DMS 273 treated with DMSO at 0.1 percent for 48 hours (cell line): ENCODE measurements at regions not wholly inside any gene's neighbourhood (a gene's known extent, or its start where the extent isn't known, plus 50 kb on each side); places are given as distances from the start of the nearest gene placed in this dataset.

ENCODE experiments used
- DNase-seq: peaks from one replicate; lab custom pipeline; 2025; lab: John Stamatoyannopoulos, UW

DNA sequence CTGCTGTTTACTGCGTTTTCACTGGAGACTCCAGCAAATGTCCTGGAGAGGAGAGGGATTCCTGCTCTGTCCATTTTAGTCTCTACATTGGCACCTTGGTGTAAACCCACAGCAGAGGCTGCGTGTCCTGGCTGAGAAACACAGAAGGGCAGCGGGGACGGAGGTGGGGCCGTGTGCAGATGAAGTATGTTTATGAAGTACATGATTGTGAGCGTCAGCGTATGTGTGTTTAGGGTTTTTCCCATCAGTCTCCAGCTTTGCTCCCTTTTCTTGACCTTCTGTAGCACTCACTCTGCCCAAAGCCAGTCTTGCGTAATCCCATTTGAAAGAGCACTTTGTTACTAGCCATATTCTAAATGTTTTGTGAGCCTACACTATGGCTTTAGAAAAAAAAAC lies 750.7 kb upstream of the SORCS1 start:
- DNase-seq = no peak

GRCh38 chr10:107914450-107915214 lies 750.1 kb upstream of the SORCS1 start:
- DNase-seq = no peak

DNA sequence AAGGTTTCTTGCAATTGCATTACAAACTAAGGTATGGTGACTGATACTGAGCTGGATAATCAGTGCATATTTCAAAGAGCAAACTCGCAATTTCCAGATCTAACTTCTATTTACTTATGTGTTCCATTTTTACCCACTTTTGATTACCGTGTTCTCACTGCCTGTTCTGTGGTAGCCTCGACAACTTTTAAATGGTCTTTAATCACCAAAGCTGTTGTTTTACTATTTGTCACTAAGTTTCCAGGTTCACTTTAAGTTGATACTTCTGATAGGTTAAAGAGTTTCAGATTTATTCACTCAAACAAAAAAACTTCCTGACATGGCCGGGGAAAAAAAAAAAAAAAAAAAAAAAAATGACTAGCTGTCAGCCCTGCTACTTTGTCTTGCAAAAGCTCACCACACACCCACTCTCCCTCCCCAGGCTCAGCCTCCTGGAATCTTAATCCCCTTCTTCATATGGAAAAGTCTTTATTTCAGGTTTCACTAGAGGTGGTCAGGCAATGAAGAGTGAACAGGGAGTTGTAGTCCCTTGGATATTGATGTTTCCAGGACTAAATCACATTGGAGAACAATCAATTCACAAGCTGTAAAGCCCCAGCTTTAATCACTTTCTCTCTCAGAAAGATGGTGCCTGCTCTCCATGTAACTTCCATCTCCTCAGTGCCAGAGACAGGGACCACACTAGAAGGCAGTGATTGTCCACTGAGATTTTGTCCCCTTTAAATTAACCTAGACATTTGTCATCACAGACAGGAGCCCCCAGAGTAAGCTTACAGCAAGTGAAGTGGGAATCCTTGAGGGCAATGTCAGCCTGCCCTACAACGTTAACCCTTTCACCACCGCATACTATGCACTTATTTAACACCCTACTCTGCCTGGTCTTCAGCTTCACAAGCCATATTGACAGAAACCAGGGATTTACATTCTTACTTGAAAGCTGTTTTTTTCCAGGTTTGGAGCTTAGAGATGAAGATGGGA lies 749.1 kb upstream of the SORCS1 start:
- DNase-seq = no peak

DNA sequence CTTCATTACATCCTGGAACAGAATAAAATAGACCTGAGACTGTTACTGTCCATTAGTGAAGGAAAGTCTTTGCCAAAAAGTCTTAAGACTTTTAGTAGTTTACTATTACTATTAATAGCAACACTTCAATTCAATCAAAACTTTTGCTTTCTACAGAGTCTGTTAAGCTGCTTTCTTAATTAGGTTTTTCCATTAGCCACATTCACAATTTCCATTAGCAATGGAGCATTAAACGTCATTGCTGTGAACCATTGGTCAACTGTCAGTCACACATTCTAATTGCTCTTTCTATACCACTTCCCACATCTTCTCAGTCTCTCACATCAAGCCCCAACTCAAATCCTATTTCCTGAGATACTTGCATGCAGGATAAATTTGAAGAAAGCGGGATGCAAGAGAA lies 736.6 kb upstream of the SORCS1 start:
- no peak for DNase-seq

- DNase-seq = no peak
These were observed 735.6 kb upstream of the SORCS1 start for GRCh38 chr10:107900131-107900530.

GRCh38 chr10:107899502-107900062 lies 735.1 kb upstream of the SORCS1 start:
- DNase-seq = no peak

DNA sequence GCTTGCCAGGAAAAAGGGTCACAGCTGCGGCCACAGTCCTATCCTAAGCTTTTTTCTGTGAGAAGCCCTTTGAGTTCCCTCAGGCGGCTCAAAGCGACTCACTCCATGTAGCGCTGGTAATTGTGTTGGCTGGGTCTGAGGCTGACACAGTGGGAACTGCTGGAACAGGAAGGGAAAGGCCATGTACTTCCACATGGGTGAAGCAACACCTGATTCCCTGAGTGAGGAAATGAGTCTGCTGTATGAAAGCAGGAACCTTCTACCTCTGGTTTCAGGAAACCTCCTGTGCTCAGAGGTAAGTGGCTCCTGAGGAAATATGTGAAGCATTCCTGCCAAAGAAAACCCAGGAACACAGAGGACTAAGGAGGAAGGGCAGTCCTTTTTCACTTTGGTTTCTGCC lies 734.6 kb upstream of the SORCS1 start:
- DNase-seq = no peak

GRCh38 chr10:107898392-107898791 lies 733.9 kb upstream of the SORCS1 start:
- no peak for DNase-seq

GRCh38 chr10:107894516-107894915 lies 730.0 kb upstream of the SORCS1 start:
- DNase-seq = no peak

GRCh38 chr10:107889105-107889504 lies 724.6 kb upstream of the SORCS1 start:
- no peak for DNase-seq

GRCh38 chr10:107880185-107880584 lies 715.7 kb upstream of the SORCS1 start:
- DNase-seq = no peak

- DNase-seq = no peak
These were observed 708.5 kb upstream of the SORCS1 start for GRCh38 chr10:107873007-107873406.

DNA sequence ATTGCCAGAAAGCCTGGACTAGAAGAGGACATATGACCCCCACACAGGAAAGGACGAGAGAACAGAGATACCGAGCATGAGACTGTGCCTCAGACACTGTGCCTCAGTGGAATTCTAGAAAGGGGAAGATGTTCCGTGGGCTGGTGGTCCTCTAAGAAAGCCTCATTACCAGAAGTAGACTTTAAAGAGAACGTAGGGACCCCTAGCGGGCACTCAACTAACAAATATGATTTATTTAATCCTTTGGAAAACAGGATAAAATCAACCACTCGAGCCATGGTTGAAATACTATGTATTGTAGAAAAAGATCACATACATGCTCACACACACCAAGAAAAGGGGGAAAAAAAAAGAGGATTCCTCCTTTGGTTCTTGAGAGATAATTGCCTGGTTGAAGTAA lies 701.2 kb upstream of the SORCS1 start:
- no peak for DNase-seq

- no peak for DNase-seq
These were observed 694.6 kb upstream of the SORCS1 start for GRCh38 chr10:107859065-107859464.

DNA sequence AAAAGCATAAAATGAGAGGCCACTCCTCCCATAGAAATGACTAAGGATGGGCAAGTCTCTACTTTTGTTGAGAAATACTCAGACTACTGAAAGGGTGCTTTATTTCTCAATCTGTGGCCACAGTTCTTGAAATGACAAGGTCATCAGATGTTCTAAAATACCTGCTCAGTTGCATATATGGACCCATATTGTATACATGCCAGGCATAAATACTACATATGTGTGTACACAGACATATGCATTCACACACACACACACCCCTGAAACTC lies 691.5 kb upstream of the SORCS1 start:
- no peak for DNase-seq

DNA sequence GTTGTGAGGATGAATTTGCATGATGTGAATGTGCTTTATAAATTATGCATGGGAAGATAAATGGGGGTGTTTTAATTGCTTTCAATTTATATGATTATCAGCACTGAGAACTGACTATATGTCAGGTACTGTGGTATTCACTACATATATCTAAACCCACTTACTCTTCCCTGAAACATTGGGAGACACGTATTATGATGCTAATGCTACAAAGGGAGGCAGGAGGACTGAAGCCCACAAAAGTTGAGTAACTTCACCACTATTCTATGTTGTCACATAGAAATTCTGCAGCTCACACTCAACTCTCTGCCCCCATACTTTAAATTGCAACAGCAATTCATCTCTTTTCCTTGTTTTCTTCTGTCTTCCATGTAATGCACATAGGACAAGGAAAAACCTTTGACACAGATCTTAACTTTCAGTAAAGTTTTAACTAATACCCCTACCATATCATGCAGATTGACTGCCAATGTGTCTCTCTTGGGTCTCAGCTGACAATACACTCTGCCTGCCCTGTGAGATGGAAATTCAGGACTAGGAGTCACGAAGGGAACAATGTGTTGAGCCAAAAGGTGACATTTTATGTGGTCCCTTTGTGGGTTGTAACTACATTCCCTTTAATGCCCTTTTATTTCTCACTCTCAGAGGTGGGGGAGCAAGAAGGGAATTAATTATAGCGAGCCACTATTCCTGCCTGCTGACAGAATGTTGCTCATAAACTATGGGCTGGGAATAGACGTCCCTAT lies 691.0 kb upstream of the SORCS1 start:
- DNase-seq = no peak

GRCh38 chr10:107848726-107849360 lies 684.3 kb upstream of the SORCS1 start:
- DNase-seq = no peak

- DNase-seq = no peak
These were observed 683.1 kb upstream of the SORCS1 start for GRCh38 chr10:107847620-107848019.

DNA sequence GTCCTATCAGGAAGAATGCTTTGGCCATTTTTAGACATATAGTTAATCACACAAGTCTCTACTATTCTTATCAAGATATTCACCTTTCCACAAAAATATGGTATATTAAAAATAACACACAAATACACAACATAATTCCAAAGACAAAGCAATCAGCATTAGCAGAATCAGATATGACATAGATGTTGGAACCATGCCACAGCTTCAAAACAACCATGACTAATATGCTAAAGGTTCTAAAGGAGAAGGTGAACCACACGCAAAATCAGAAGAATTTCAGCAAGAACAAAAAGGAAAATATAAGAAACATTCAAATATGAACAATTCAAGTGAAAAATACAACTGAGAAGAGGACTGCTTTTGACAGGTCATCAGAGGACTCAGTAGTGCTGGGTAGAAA lies 670.2 kb upstream of the SORCS1 start:
- no peak for DNase-seq

GRCh38 chr10:107831772-107832171 lies 667.3 kb upstream of the SORCS1 start:
- no peak for DNase-seq

- no peak for DNase-seq
These were observed 664.7 kb upstream of the SORCS1 start for GRCh38 chr10:107829161-107829560.

DNA sequence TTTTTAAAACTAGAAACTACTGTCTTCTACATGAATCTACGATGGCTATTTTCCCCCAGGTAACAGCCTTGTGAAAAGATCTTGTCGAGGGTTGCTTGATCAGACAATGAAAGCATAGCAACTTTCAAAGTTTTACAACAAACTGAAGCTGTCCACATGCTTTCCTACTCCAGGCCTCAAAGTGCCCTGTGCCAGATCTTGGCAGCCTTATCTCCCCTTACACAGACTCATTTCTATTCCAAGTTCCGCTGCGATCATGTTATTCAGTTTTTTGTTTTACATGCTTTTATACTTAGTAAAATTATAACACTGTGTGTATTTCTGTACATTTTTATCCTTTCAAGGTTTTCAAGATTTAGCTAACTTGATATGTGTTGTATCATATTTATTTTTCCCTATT lies 661.7 kb upstream of the SORCS1 start:
- no peak for DNase-seq
